Uterus (tissue), 3 donors: ENCODE measurements at regions not wholly inside any gene's neighbourhood (a gene's known extent, or its start where the extent isn't known, plus 50 kb on each side); places are given as distances from the start of the nearest gene placed in this dataset.

Experiments
- DNase-seq, 2 donors: peaks; one replicate each; pipeline ENCODE4 v3.0.0-alpha.2; 2019 to 2020
- H3K27ac ChIP-seq, 2 donors: fragments of 200-600 bp; sonication (generic); 1 replicate in 1 of 2; 2 replicates in 1 of 2; pipeline ENCODE4 v1.5.1; 2016 to 2018
- H3K27me3 ChIP-seq, 2 donors: fragments of 200-600 bp; sonication (generic); one replicate each; pipeline ENCODE4 v1.5.1; 2018 to 2019; ENCODE audit warnings: control low read depth in 1 of 2
- H3K36me3 ChIP-seq, 2 donors: fragments of 200-600 bp; sonication (generic); one replicate each; pipeline ENCODE4 v1.5.1; 2019; ENCODE audit warnings: control low read depth in 1 of 2
- H3K4me1 ChIP-seq, 2 donors: fragments of 200-600 bp; sonication (generic); one replicate each; pipeline ENCODE4 v1.5.1; 2018 to 2019; ENCODE audit warnings: control low read depth in 1 of 2
- H3K4me3 ChIP-seq, 2 donors: fragments of 200-600 bp; sonication (generic); 1 replicate in 1 of 2; 2 replicates in 1 of 2; pipeline ENCODE4 v1.5.1; 2018 to 2019; ENCODE audit warnings: mild to moderate bottlenecking in 1 of 2
- H3K9me3 ChIP-seq, 2 donors: fragments of 200-600 bp; sonication (generic); one replicate each; pipeline ENCODE4 v1.5.1; 2019; ENCODE audit warnings: control low read depth in 1 of 2
- CTCF ChIP-seq, 4 experiments: fragments of 200-600 bp in 2 of 4; fragments of 450-650 bp in 2 of 4; sonication (generic) in 2 of 4; IDR thresholded peaks; one replicate each; pipeline ENCODE4 v1.5.1; 2016 to 2019; ENCODE audit warnings: antibody characterized with exemption in 4 of 4, mild to moderate bottlenecking in 2 of 4, moderate library complexity in 1 of 4
- POLR2A ChIP-seq, 2 donors: fragments of 450-650 bp; IDR thresholded peaks; one replicate each; pipeline ENCODE4 v1.6.1; 2016; ENCODE audit warnings: antibody characterized with exemption in 2 of 2, mild to moderate bottlenecking in 1 of 2, moderate library complexity in 1 of 2
- intact Hi-C: fragments of 100-400 bp; cut with DNase I; formaldehyde crosslinking; loops from one replicate; pipeline ENCODE4 v1.15.1; 2023; ENCODE audit warnings: low total_unique reads
- donor health status: DM: yes; HTN: yes; CAD: no.

- no peak overlapping the region for H3K27ac ChIP-seq
- intact Hi-C loops = no loop called here
- no peaks in the 10 kb centered on the region for H3K4me1 ChIP-seq
- no peaks in the 10 kb centered on the region for H3K27me3 ChIP-seq
- H3K9me3 ChIP-seq = peaks cover 0 to 3% of the 10 kb centered on the region in 2 donors
- TF ChIP-seq POLR2A (IDR thresholded peaks at IDR 0.05) = no peak
- H3K36me3 ChIP-seq = no peaks in the 10 kb centered on the region
- H3K4me3 ChIP-seq = no peak overlapping the region
- no peak for DNase-seq
Observed at GRCh38 chr9:1907465-1907864, 107.7 kb upstream of the SMARCA2 start.

GRCh38 chr9:1909322-1909721 is 105.8 kb upstream of the SMARCA2 start:
- Histone ChIP-seq H3K27ac (no peak overlapping the region), H3K9me3 (no peaks in the 10 kb centered on the region), H3K36me3 (no peaks in the 10 kb centered on the region), H3K4me3 (no peak overlapping the region), H3K27me3 (no peaks in the 10 kb centered on the region), H3K4me1 (no peaks in the 10 kb centered on the region)
- intact Hi-C loops = no loop called here
- TF ChIP-seq CTCF (IDR thresholded peaks at IDR 0.05) = no peak
- TF ChIP-seq POLR2A (IDR thresholded peaks at IDR 0.05) = no peak
- DNase-seq = no peak

- no peak for TF ChIP-seq POLR2A (IDR thresholded peaks at IDR 0.05)
- no peak for TF ChIP-seq CTCF (IDR thresholded peaks at IDR 0.05)
- H3K27ac ChIP-seq = no peak overlapping the region
- H3K27me3 ChIP-seq = no peaks in the 10 kb centered on the region
- no peak overlapping the region for H3K4me3 ChIP-seq
- H3K4me1 ChIP-seq = no peaks in the 10 kb centered on the region
- H3K9me3 ChIP-seq = no peaks in the 10 kb centered on the region
- no peak for DNase-seq
- intact Hi-C loops = no loop called here
- H3K36me3 ChIP-seq = no peaks in the 10 kb centered on the region
Observed at GRCh38 chr9:1910269-1910811, 104.8 kb upstream of the SMARCA2 start.

GRCh38 chr9:1913631-1914330 is 101.4 kb upstream of the SMARCA2 start:
- intact Hi-C loops = no loop called here
- no peak for TF ChIP-seq CTCF (IDR thresholded peaks at IDR 0.05)
- no peak for TF ChIP-seq POLR2A (IDR thresholded peaks at IDR 0.05)
- H3K4me3 ChIP-seq = no peak overlapping the region
- no peaks in the 10 kb centered on the region for H3K9me3 ChIP-seq
- no peaks in the 10 kb centered on the region for H3K36me3 ChIP-seq
- H3K4me1 ChIP-seq = no peaks in the 10 kb centered on the region
- H3K27ac ChIP-seq = no peak overlapping the region
- DNase-seq = no peak
- no peaks in the 10 kb centered on the region for H3K27me3 ChIP-seq

GRCh38 chr9:1916095-1916494 is 99.1 kb upstream of the SMARCA2 start:
- no peak for DNase-seq
- TF ChIP-seq CTCF (IDR thresholded peaks at IDR 0.05) = no peak
- TF ChIP-seq POLR2A (IDR thresholded peaks at IDR 0.05) = no peak
- Histone ChIP-seq H3K4me1 (no peaks in the 10 kb centered on the region), H3K27me3 (no peaks in the 10 kb centered on the region), H3K27ac (no peak overlapping the region), H3K9me3 (no peaks in the 10 kb centered on the region), H3K36me3 (no peaks in the 10 kb centered on the region), H3K4me3 (no peak overlapping the region)
- intact Hi-C loops = no loop called here
